SH-SY5Y (cell line): ENCODE measurements at regions not wholly inside any gene's neighbourhood (a gene's known extent, or its start where the extent isn't known, plus 50 kb on each side); places are given as distances from the start of the nearest gene placed in this dataset.
A peak's percentile ranks its signal among the peaks of the same experiment; 100 is the strongest.

Source experiments
- GATA2 ChIP-seq: IDR thresholded peaks from 2 replicates; pipeline ENCODE4 v1.6.1; 2011; ENCODE audit warnings: mild to moderate bottlenecking, low read depth, low read length
- GATA3 ChIP-seq: IDR thresholded peaks from 2 replicates; pipeline ENCODE4 v1.6.1; 2011; ENCODE audit warnings: low read depth, mild to moderate bottlenecking, low read length, moderate library complexity

- TF ChIP-seq GATA2 (peak; percentile 14; the same call in 1 of the 2 replicates), GATA3 (no peak)
These were observed 538.0 kb downstream of the SLC4A3 start for GRCh38 chr2:220165401-220165800.
